ENCODE measurements at regions not wholly inside any gene's neighbourhood (a gene's known extent, or its start where the extent isn't known, plus 50 kb on each side); places are given as distances from the start of the nearest gene placed in this dataset.

GRCh38 chr5:143557061-143557818, 153.8 kb upstream of the NR3C1 start:
- H3K4me3 ChIP-seq: no peak overlapping the region
- intact Hi-C loops (cut with DNase I): no loop called here
- H3K9me3 ChIP-seq: no peaks in the 10 kb centered on the region
- no peak for DNase-seq
- TF ChIP-seq CTCF (IDR thresholded peaks at IDR 0.05): no peak
- H3K4me1 ChIP-seq: no peaks in the 10 kb centered on the region
- no peak overlapping the region for H3K27ac ChIP-seq
- H3K36me3 ChIP-seq: no peaks in the 10 kb centered on the region
- no peak overlapping the region for H3K9ac ChIP-seq (ENCODE audit: low read depth in 2 of 2, low read length in 2 of 2)
- no peaks in the 10 kb centered on the region for H3K27me3 ChIP-seq

GRCh38 chr5:143554918-143555477, 151.5 kb upstream of the NR3C1 start:
- no peak overlapping the region for H3K27ac ChIP-seq
- H3K36me3 ChIP-seq: no peaks in the 10 kb centered on the region
- H3K9me3 ChIP-seq: no peaks in the 10 kb centered on the region
- no peak overlapping the region for H3K4me3 ChIP-seq
- H3K9ac ChIP-seq (ENCODE audit: low read depth in 2 of 2, low read length in 2 of 2): no peak overlapping the region
- intact Hi-C loops (cut with DNase I): no loop called here
- H3K4me1 ChIP-seq: no peaks in the 10 kb centered on the region
- H3K27me3 ChIP-seq: no peaks in the 10 kb centered on the region
- no peak for DNase-seq
- TF ChIP-seq CTCF (IDR thresholded peaks at IDR 0.05): no peak

GRCh38 chr5:143554187-143554717, 150.8 kb upstream of the NR3C1 start:
- Histone ChIP-seq H3K9me3 (no peaks in the 10 kb centered on the region), H3K4me3 (no peak overlapping the region), H3K9ac (ENCODE audit: low read depth in 2 of 2, low read length in 2 of 2) (no peak overlapping the region), H3K4me1 (no peaks in the 10 kb centered on the region), H3K27me3 (no peaks in the 10 kb centered on the region), H3K27ac (no peak overlapping the region), H3K36me3 (no peaks in the 10 kb centered on the region)
- no peak for TF ChIP-seq CTCF (IDR thresholded peaks at IDR 0.05)
- no peak for DNase-seq
- intact Hi-C loops (cut with DNase I): no loop called here

- Histone ChIP-seq H3K4me1 (no peaks in the 10 kb centered on the region), H3K9me3 (no peaks in the 10 kb centered on the region), H3K9ac (ENCODE audit: low read depth in 2 of 2, low read length in 2 of 2) (no peak overlapping the region), H3K4me3 (no peak overlapping the region), H3K27ac (no peak overlapping the region), H3K27me3 (no peaks in the 10 kb centered on the region), H3K36me3 (no peaks in the 10 kb centered on the region)
- no peak for DNase-seq
- intact Hi-C loops (cut with DNase I): no loop called here
- no peak for TF ChIP-seq CTCF (IDR thresholded peaks at IDR 0.05)
Measured at GRCh38 chr5:143552680-143553079, 149.2 kb upstream of the NR3C1 start.

- Histone ChIP-seq H3K4me1 (no peaks in the 10 kb centered on the region), H3K36me3 (no peaks in the 10 kb centered on the region), H3K27ac (no peak overlapping the region), H3K4me3 (no peak overlapping the region), H3K9ac (ENCODE audit: low read depth in 2 of 2, low read length in 2 of 2) (no peak overlapping the region), H3K27me3 (no peaks in the 10 kb centered on the region), H3K9me3 (no peaks in the 10 kb centered on the region)
- intact Hi-C loops (cut with DNase I): no loop called here
- TF ChIP-seq CTCF (IDR thresholded peaks at IDR 0.05): no peak
- DNase-seq: no peak
Measured at GRCh38 chr5:143551820-143552251, 148.3 kb upstream of the NR3C1 start.

Data from colonic mucosa (tissue), 4 donors.